ENCODE measurements at regions not wholly inside any gene's neighbourhood (a gene's known extent, or its start where the extent isn't known, plus 50 kb on each side); places are given as distances from the start of the nearest gene placed in this dataset.
"Not testable (repeated sequence)": the region's sequence is repeated elsewhere in the genome, so short reads cannot be mapped to it uniquely, and the experiment has no call there.

- no peak for DNase-seq
Measured at GRCh38 chr6:51429017-51429712, 610.5 kb downstream of the TFAP2B start.

- DNase-seq = no peak
Measured at GRCh38 chr6:51430589-51430988, 611.9 kb downstream of the TFAP2B start.

GRCh38 chr6:51432481-51432880, 613.8 kb downstream of the TFAP2B start:
- no peak for DNase-seq

GRCh38 chr6:51450248-51450957, 631.7 kb downstream of the TFAP2B start:
- no peak for DNase-seq

GRCh38 chr6:51450958-51451357, 632.3 kb downstream of the TFAP2B start:
- no peak for DNase-seq

GRCh38 chr6:51456282-51456681, 631.1 kb downstream of the PKHD1 start:
- DNase-seq = no peak

- DNase-seq = no peak
Measured at GRCh38 chr6:51459958-51460357, 627.5 kb downstream of the PKHD1 start.

- DNase-seq = no peak
Measured at GRCh38 chr6:51462896-51463295, 624.5 kb downstream of the PKHD1 start.

- no peak for DNase-seq
Measured at GRCh38 chr6:51463321-51463720, 624.1 kb downstream of the PKHD1 start.

- no peak for DNase-seq
Measured at GRCh38 chr6:51464956-51465355, 622.5 kb downstream of the PKHD1 start.

GRCh38 chr6:51466427-51466826, 621.0 kb downstream of the PKHD1 start:
- no peak for DNase-seq

GRCh38 chr6:51467231-51467952, 620.0 kb downstream of the PKHD1 start:
- DNase-seq = peak; percentile 29

GRCh38 chr6:51468704-51469103, 618.7 kb downstream of the PKHD1 start:
- peak; percentile 92 for DNase-seq

GRCh38 chr6:51472745-51473487, 614.5 kb downstream of the PKHD1 start:
- peak; percentile 73 for DNase-seq

- DNase-seq = peak; percentile 11
Measured at GRCh38 chr6:51474022-51474975, 613.1 kb downstream of the PKHD1 start.

GRCh38 chr6:51477711-51478311, 609.6 kb downstream of the PKHD1 start:
- no peak for DNase-seq

- DNase-seq = peak; percentile 38
Measured at GRCh38 chr6:51479296-51479695, 608.1 kb downstream of the PKHD1 start.

GRCh38 chr6:51480040-51480439, 607.4 kb downstream of the PKHD1 start:
- no peak for DNase-seq

- DNase-seq = not testable (repeated sequence)
Measured at GRCh38 chr6:51485869-51486268, 601.5 kb downstream of the PKHD1 start.

GRCh38 chr6:51487937-51488336, 599.5 kb downstream of the PKHD1 start:
- no peak for DNase-seq

- DNase-seq = peak; percentile 63
Measured at GRCh38 chr6:51489133-51489532, 598.3 kb downstream of the PKHD1 start.
